ENCODE measurements at regions not wholly inside any gene's neighbourhood (a gene's known extent, or its start where the extent isn't known, plus 50 kb on each side); places are given as distances from the start of the nearest gene placed in this dataset.
"Not testable (repeated sequence)": the region's sequence is repeated elsewhere in the genome, so short reads cannot be mapped to it uniquely, and the experiment has no call there.

GRCh38 chr10:36574207-36574606 lies 551.2 kb upstream of the ANKRD30A start:
- DNase-seq (ENCODE audit: low read depth in 2 of 3, low spot score in 2 of 3), result no peak

DNA sequence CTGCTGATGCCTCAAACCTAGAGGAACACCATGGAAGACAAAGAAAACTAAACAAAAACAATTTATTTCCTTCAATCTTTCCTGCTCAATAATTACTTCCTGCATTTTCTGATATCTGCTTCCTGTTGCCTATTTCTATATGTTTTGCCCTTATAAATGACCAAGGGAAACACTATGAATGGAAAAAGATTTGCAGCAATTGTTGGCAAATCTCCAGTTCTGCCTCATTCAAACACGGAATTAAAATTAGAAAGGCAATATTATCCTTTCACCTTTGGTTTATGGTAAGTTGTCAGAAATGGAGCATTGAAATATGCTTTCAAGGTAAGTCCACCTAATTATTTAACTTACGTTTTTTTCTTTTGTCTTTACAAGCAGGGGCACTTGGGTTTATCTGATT lies 552.2 kb upstream of the ANKRD30A start:
- no peak for DNase-seq (ENCODE audit: low read depth in 2 of 3, low spot score in 2 of 3)

- no peak for DNase-seq (ENCODE audit: low read depth in 2 of 3, low spot score in 2 of 3)
Measured at GRCh38 chr10:36564433-36564832, 561.0 kb upstream of the ANKRD30A start.

- no peak for DNase-seq (ENCODE audit: low read depth in 2 of 3, low spot score in 2 of 3)
Measured at GRCh38 chr10:36559412-36560400, 565.7 kb upstream of the ANKRD30A start.

DNA sequence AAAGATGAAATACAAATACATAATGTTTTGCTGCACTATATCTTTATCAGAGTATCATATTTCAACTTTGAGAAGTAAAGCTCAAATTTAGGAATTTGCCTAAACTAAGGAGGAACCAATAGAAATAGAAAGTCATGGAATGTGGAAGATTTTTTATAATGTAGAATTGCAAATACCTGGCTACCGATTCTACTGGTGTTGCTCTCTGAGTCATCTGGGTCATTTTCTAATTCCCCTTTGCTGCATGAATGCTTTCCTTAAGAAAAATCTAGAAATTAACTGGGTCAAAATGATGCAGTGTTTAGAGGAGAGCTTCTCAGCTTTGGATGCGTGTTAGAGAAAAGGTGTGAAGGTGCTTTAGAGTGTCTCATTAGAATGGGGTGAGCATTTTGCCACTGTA lies 568.9 kb upstream of the ANKRD30A start:
- no peak for DNase-seq (ENCODE audit: low read depth in 2 of 3, low spot score in 2 of 3)

GRCh38 chr10:36555036-36555435 lies 570.4 kb upstream of the ANKRD30A start:
- no peak for DNase-seq (ENCODE audit: low read depth in 2 of 3, low spot score in 2 of 3)

DNA sequence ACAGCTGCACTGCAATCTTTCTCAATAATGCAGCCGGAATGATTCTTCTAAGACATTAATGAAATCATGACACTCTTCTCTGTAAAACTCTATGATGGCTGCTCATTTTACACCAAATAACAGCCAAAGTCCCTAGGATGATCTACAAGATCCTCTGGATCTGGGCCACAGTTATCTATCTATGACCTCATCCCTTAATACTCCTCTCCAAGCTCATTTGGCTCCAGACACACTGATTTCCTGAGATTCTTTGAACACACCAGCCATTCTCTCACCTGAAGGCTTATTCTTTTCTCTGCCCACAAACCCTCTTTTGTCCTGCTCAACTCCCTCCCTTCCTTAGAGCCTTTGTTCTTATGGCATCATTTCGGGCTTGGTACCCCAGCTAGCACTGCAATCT lies 577.4 kb upstream of the ANKRD30A start:
- no peak for DNase-seq (ENCODE audit: low read depth in 2 of 3, low spot score in 2 of 3)

- no peak for DNase-seq (ENCODE audit: low read depth in 2 of 3, low spot score in 2 of 3)
Measured at GRCh38 chr10:36542493-36542892, 582.9 kb upstream of the ANKRD30A start.

- no peak for DNase-seq (ENCODE audit: low read depth in 2 of 3, low spot score in 2 of 3)
Measured at GRCh38 chr10:36540611-36541010, 584.8 kb upstream of the ANKRD30A start.

- DNase-seq (ENCODE audit: low read depth in 2 of 3, low spot score in 2 of 3), result no peak
Measured at GRCh38 chr10:36538953-36539586, 586.3 kb upstream of the ANKRD30A start.

DNA sequence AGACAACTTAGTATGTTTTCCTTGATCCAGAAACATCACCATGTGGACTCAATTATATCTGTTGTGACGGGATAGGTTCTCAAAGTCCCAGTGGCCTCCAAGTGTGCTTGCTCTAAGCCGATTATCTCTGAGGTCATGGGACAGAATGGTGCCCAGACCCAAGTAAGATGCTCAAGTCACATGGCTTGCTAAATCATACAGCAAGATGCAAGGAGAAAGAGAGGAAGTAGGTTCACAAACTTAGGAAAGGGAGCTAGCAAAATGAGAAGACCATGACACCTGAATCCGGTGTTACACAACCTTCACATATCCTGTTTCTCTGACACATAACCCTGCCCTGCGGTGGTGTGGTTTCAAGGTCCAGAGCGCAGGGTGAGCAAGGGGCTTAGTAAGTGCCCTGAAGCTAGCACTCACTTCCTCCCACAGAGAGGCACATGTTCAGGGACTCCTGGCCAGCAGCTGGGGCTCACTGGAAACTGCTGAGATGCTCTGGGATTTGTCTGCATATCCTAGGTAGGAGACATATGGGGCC lies 590.9 kb upstream of the ANKRD30A start:
- DNase-seq (ENCODE audit: low read depth in 2 of 3, low spot score in 2 of 3), result no peak

DNA sequence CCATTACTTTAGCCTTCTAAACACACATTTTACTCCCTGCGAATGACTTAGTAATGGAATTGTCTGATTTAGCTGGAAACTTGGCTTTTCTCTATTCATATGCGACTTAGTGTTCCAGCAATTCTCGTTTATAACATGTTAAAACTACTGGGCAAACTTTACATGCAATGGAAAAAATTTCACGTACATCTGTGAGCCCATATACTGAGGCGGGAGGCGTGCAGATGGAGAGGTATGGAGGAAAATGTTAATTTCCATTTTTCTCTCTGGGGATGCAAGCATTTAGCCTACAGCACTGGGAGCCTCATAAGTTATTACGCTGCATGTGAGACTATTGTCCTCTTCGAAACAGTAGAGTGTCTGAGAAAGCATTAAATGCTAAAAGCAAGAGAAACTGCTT lies 591.5 kb upstream of the ANKRD30A start:
- no peak for DNase-seq (ENCODE audit: low read depth in 2 of 3, low spot score in 2 of 3)

- DNase-seq (ENCODE audit: low read depth in 2 of 3, low spot score in 2 of 3), result no peak
Measured at GRCh38 chr10:36533316-36533715, 592.1 kb upstream of the ANKRD30A start.

GRCh38 chr10:36531621-36532020 lies 593.8 kb upstream of the ANKRD30A start:
- no peak for DNase-seq (ENCODE audit: low read depth in 2 of 3, low spot score in 2 of 3)

- no peak for DNase-seq (ENCODE audit: low read depth in 2 of 3, low spot score in 2 of 3)
Measured at GRCh38 chr10:36526033-36526432, 599.4 kb upstream of the ANKRD30A start.

- DNase-seq (ENCODE audit: low read depth in 2 of 3, low spot score in 2 of 3), result not testable (repeated sequence)
Measured at GRCh38 chr10:36524126-36524525, 601.3 kb upstream of the ANKRD30A start.

GRCh38 chr10:36519909-36520308 lies 605.5 kb upstream of the ANKRD30A start:
- DNase-seq (ENCODE audit: low read depth in 2 of 3, low spot score in 2 of 3), result no peak

GRCh38 chr10:36516281-36516680 lies 609.1 kb upstream of the ANKRD30A start:
- no peak for DNase-seq (ENCODE audit: low read depth in 2 of 3, low spot score in 2 of 3)

DNA sequence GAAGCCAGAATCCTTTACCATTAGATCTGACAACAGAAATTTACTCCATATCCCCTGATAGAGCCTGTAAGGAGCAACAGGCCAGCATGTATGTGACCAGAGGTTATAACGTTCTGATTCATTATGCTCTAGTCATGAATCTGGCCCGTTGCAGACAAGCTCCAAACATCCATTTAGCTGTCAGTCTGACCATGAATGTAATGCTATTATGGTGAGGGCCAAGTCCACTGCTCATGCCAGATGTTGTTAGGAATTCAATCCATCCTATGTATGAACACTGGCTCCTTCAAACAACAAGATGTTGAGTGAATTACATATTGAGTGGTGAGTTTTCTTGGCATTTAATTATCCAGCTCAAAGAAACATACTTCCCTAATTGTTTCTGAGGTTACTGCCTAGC lies 610.1 kb upstream of the ANKRD30A start:
- DNase-seq (ENCODE audit: low read depth in 2 of 3, low spot score in 2 of 3), result no peak

- no peak for DNase-seq (ENCODE audit: low read depth in 2 of 3, low spot score in 2 of 3)
Measured at GRCh38 chr10:36507715-36508114, 617.7 kb upstream of the ANKRD30A start.

DNA sequence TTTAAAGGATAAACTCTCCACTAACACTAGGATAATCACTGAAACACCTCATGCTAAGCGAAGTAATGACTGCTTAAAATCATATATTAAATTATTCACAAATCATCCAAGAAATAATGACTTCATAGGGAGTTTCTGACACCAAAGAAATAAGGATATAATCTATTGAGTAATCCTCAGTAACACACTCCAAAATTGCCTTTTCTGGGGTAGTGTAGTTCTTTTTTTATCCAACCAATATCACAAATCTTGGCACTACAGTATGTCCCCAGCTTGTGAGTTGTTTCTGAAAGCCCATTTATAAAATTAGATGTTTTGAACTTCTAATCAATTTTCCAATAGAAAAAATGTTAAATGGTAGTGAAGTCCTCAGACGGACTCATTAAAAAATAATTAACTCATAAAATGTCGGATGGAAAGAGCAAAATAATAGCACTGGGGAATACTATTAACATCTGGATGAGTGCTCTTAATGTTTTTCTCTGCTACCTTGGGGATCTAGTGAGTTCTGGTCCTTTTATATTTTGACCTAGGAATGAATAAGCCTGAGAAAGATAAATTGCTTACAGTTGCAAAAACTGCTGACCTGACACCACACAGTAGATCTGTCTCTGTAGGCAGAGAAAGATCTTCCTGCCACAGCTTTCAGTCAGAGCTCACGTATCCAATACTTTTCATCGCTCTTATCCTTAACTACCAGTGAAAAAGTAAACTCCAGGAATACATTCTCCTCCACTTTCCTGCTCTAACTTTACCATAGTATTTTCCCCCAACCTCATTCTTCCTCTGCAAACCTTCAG lies 618.5 kb upstream of the ANKRD30A start:
- no peak for DNase-seq (ENCODE audit: low read depth in 2 of 3, low spot score in 2 of 3)

Data from activated CD8-positive, alpha-beta memory T cell treated with anti-CD3 and anti-CD28 coated beads for 48 hours (primary cell).